Pancreas (tissue), 10 donors: ENCODE measurements at regions not wholly inside any gene's neighbourhood (a gene's known extent, or its start where the extent isn't known, plus 50 kb on each side); places are given as distances from the start of the nearest gene placed in this dataset.

Source experiments
- ATAC-seq, 4 donors: fragments of 200-7000 bp; cut with Tn5 transposase; one replicate each; pipeline versions ENCODE4 v1.8.0 to v1.9.1; 2020; ENCODE audit warnings: mild to moderate bottlenecking in 4 of 4, moderate library complexity in 4 of 4
- DNase-seq, 6 donors: peaks; one replicate each; pipeline ENCODE4 v3.0.0-alpha.2; 2020
- FAIRE-seq: peaks from 2 replicates; lab custom pipeline; 2012; peaks lifted over from hg19 to GRCh38; lab: Jason Lieb, UNC
- H3K27ac ChIP-seq, 4 donors: fragments of 200-600 bp; sonication (generic); 1 replicate in 3 of 4; 2 replicates in 1 of 4; pipeline versions ENCODE4 v1.5.0 to v1.8.0; 2020
- H3K27me3 ChIP-seq, 4 donors: fragments of 200-600 bp; one replicate each; pipeline ENCODE4 v1.8.0; 2021
- H3K36me3 ChIP-seq, 3 donors: fragments of 200-600 bp; sonication (generic) in 1 of 3; one replicate each; pipeline versions ENCODE4 v1.5.0 to v1.8.0; 2020 to 2021
- H3K4me1 ChIP-seq, 3 donors: fragments of 200-600 bp; one replicate each; pipeline ENCODE4 v1.8.0; 2021
- H3K4me3 ChIP-seq, 4 donors: fragments of 200-600 bp; sonication (generic) in 2 of 4; one replicate each; pipeline versions ENCODE4 v1.5.0 to v1.8.0; 2020 to 2021
- H3K9me3 ChIP-seq, 4 donors: fragments of 200-600 bp; one replicate each; pipeline ENCODE4 v1.8.0; 2021
- CTCF ChIP-seq, 4 donors: fragments of 200-600 bp; sonication (generic) in 3 of 4; IDR thresholded peaks; one replicate each; pipeline versions ENCODE4 v1.5.0 to v1.8.0; 2021; ENCODE audit warnings: antibody characterized with exemption in 4 of 4
- WGBS, 2 donors: extraction: QIAGEN DNeasy Blood & Tissue Kit; methylation state at CpG; one replicate each; pipeline ENCODE4 v1.1.7; 2013; 5-methylcytosine and 5-hydroxymethylcytosine counted together
- intact Hi-C, 3 donors: fragments of 100-400 bp; cut with DNase I; formaldehyde crosslinking; loops; one replicate each; pipeline versions ENCODE4 v1.11.1 to v1.14.2; 2022
- donor health status: healthy with polysubstance abuse.
- donor health status: DM: no; HTN: no; CAD: no; lungs with moderate emphysema.
- donor health status: DM: no; HTN: no; CAD: no.
- donor health status: control.
- donor health status: control.
- donor health status: Bipolar disorder and iron deficiency.
- donor health status: DM: yes; HTN: yes; CAD: no.
- donor health status: DM: no; HTN: no; CAD: no.
- donor health status: DM: no; HTN: no; CAD: no.
- donor health status: DM: yes; HTN: yes; CAD: no.

GRCh38 chr13:99078017-99078771 lies 100.3 kb upstream of the DOCK9 start:
- no peak overlapping the region for H3K27ac ChIP-seq
- H3K9me3 ChIP-seq: no peaks in the 10 kb centered on the region
- intact Hi-C loops: no loop called here
- no peaks in the 10 kb centered on the region for H3K27me3 ChIP-seq
- DNase-seq (no peak), ATAC-seq (no peak), FAIRE-seq (no peak)
- TF ChIP-seq CTCF (IDR thresholded peaks at IDR 0.05): no peak
- peaks cover 0 to 4% (median 0%) of the 10 kb centered on the region in 3 donors for H3K4me1 ChIP-seq
- H3K36me3 ChIP-seq: no peaks in the 10 kb centered on the region
- no peak overlapping the region for H3K4me3 ChIP-seq
- WGBS, 2 donors: 93 to 98% methylated on average over 8 of the region's 8 CpGs

- H3K36me3 ChIP-seq: no peaks in the 10 kb centered on the region
- H3K4me1 ChIP-seq: peaks cover 0 to 10% (median 4%) of the 10 kb centered on the region in 3 donors
- H3K9me3 ChIP-seq: no peaks in the 10 kb centered on the region
- H3K27ac ChIP-seq: no peak overlapping the region
- no peak for TF ChIP-seq CTCF (IDR thresholded peaks at IDR 0.05)
- no peak overlapping the region for H3K4me3 ChIP-seq
- FAIRE-seq (no peak), ATAC-seq (no peak), DNase-seq (no peak)
- intact Hi-C loops: no loop called here
- no peaks in the 10 kb centered on the region for H3K27me3 ChIP-seq
- 80 to 84% methylated on average over 2 of the region's 2 CpGs for WGBS, 2 donors
Measured at GRCh38 chr13:99080131-99080530, 102.3 kb upstream of the DOCK9 start.

GRCh38 chr13:99083981-99084380 lies 106.1 kb upstream of the DOCK9 start:
- FAIRE-seq: no peak
- H3K4me1 ChIP-seq: peaks cover 0 to 10% (median under 1%) of the 10 kb centered on the region in 3 donors
- intact Hi-C loops: no loop called here
- no peaks in the 10 kb centered on the region for H3K27me3 ChIP-seq
- no peak overlapping the region for H3K27ac ChIP-seq
- no peak for TF ChIP-seq CTCF (IDR thresholded peaks at IDR 0.05)
- no peak overlapping the region for H3K4me3 ChIP-seq
- ATAC-seq: peak in 2 of 4 donors; percentile 16 to 32
- DNase-seq: peak in 4 of 6 donors; percentile 24 to 68 (median 54)
- WGBS, 2 donors: 30 to 35% methylated on average over 2 of the region's 2 CpGs
- no peaks in the 10 kb centered on the region for H3K9me3 ChIP-seq
- no peaks in the 10 kb centered on the region for H3K36me3 ChIP-seq

GRCh38 chr13:99085139-99085807 lies 107.4 kb upstream of the DOCK9 start:
- intact Hi-C loops: no loop called here
- WGBS, 2 donors: 50 to 53% methylated on average over 27 of the region's 27 CpGs
- H3K4me1 ChIP-seq: peaks cover 0 to 10% (median 0%) of the 10 kb centered on the region in 3 donors
- no peak for ATAC-seq
- peak in 2 of 6 donors; percentile 21 to 36 for DNase-seq
- peak overlapping the region; percentile 57 to 87 (median 73) for H3K4me3 ChIP-seq
- H3K9me3 ChIP-seq: no peaks in the 10 kb centered on the region
- H3K27ac ChIP-seq: no peak overlapping the region
- H3K36me3 ChIP-seq: no peaks in the 10 kb centered on the region
- no peak for TF ChIP-seq CTCF (IDR thresholded peaks at IDR 0.05)
- FAIRE-seq: no peak
- no peaks in the 10 kb centered on the region for H3K27me3 ChIP-seq
